22Rv1 (cell line): ENCODE measurements at regions not wholly inside any gene's neighbourhood (a gene's known extent, or its start where the extent isn't known, plus 50 kb on each side); places are given as distances from the start of the nearest gene placed in this dataset.

ENCODE experiments used
- CTCF ChIP-seq: fragments of 450-650 bp; IDR thresholded peaks from 2 replicates; pipeline ENCODE4 v1.5.1; 2017; ENCODE audit warnings: mild to moderate bottlenecking
- ZFX ChIP-seq: fragments of 450-650 bp; IDR thresholded peaks from 2 replicates; pipeline ENCODE4 v1.6.1; 2017; ENCODE audit warnings: antibody characterized with exemption, borderline replicate concordance

- no peak for TF ChIP-seq CTCF
- TF ChIP-seq ZFX, result no peak
Measured at GRCh38 chr3:160115387-160115786, 109.8 kb upstream of the C3orf80 start.
